GM19467 (cell line): ENCODE measurements at regions not wholly inside any gene's neighbourhood (a gene's known extent, or its start where the extent isn't known, plus 50 kb on each side); places are given as distances from the start of the nearest gene placed in this dataset.
"Not testable (repeated sequence)": the region's sequence is repeated elsewhere in the genome, so short reads cannot be mapped to it uniquely, and the experiment has no call there.

Source experiments
- ATAC-seq: cut with Tn5 transposase; IDR thresholded peaks from one replicate; pipeline ENCODE4 v1.9.1; 2021; ENCODE audit warnings: mild to moderate bottlenecking, moderate library complexity; ENCODE audit not compliant: unreplicated experiment

GRCh38 chr7:55261386-55261770 is 103.8 kb upstream of the LANCL2 start:
- ATAC-seq: no peak

- ATAC-seq: not testable (repeated sequence)
Measured at GRCh38 chr7:55265328-55265727, 99.8 kb upstream of the LANCL2 start.

GRCh38 chr7:55265836-55266642 is 99.1 kb upstream of the LANCL2 start:
- no peak for ATAC-seq

- no peak for ATAC-seq
Measured at GRCh38 chr7:55271069-55271626, 94.0 kb upstream of the LANCL2 start.

- no peak for ATAC-seq
Measured at GRCh38 chr7:55271661-55272060, 93.5 kb upstream of the LANCL2 start.

GRCh38 chr7:55272328-55272727 is 92.8 kb upstream of the LANCL2 start:
- ATAC-seq: no peak

- no peak for ATAC-seq
Measured at GRCh38 chr7:55273186-55273980, 91.8 kb upstream of the LANCL2 start.

GRCh38 chr7:55274156-55274555 is 91.0 kb upstream of the LANCL2 start:
- no peak for ATAC-seq

- no peak for ATAC-seq
Measured at GRCh38 chr7:55275291-55276200, 89.6 kb upstream of the LANCL2 start.

GRCh38 chr7:55276572-55277295 is 88.4 kb upstream of the LANCL2 start:
- no peak for ATAC-seq

- no peak for ATAC-seq
Measured at GRCh38 chr7:55277916-55278315, 87.2 kb upstream of the LANCL2 start.

- ATAC-seq: no peak
Measured at GRCh38 chr7:55278321-55278720, 86.8 kb upstream of the LANCL2 start.

- no peak for ATAC-seq
Measured at GRCh38 chr7:55279080-55279845, 85.9 kb upstream of the LANCL2 start.

GRCh38 chr7:55280031-55280454 is 85.1 kb upstream of the LANCL2 start:
- ATAC-seq: peak; percentile 82

GRCh38 chr7:55285665-55286064 is 79.5 kb upstream of the LANCL2 start:
- no peak for ATAC-seq

- no peak for ATAC-seq
Measured at GRCh38 chr7:55286666-55287065, 78.5 kb upstream of the LANCL2 start.

GRCh38 chr7:55288070-55288824 is 76.9 kb upstream of the LANCL2 start:
- ATAC-seq: no peak

GRCh38 chr7:55296070-55296469 is 69.1 kb upstream of the LANCL2 start:
- no peak for ATAC-seq
